PC-9 (cell line): ENCODE measurements at regions not wholly inside any gene's neighbourhood (a gene's known extent, or its start where the extent isn't known, plus 50 kb on each side); places are given as distances from the start of the nearest gene placed in this dataset.

Experiments used
- EZH2 ChIP-seq: fragments of 200-600 bp; sonication (generic); IDR thresholded peaks from 2 replicates; pipeline ENCODE4 v1.8.0; 2017; ENCODE audit warnings: antibody characterized with exemption, low read depth
- TF ChIP-seq, protein P1 (sequence below): fragments of 200-600 bp; sonication (generic); conservative IDR thresholded peaks from 2 replicates; pipeline ENCODE4 v1.6.1; 2017; ENCODE audit warnings: mixed run types, antibody characterized with exemption, mild to moderate bottlenecking, moderate library complexity

DNA sequence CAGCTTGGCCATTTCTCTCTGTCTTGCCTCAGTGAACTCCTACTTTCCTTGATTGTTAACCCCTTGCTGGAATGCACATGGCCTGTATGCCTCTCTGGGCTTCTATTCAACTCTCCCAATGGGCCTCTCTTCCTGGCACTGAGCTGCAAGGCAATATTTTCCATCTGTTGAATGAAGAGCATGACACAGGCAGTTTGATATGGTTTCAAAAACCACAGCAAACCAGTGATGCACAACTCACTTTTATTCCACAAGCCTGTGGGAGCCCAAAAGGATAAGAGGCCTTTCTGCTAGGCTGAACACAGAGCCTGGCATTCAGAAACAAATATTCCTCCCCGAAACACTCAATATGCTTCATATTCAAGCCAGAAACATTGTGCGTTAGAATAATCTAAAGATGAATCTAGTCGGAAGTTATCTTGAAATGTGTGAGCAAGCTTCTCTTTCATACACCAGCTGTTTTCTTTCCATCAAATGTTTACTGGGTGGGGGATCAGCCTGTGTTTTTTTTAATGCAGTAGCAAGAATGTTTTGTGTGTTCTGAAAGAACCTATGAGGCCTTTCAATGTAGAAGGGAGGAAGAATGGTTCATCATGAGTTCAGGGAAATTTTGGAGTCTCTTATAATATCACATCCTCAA, 443.1 kb upstream of the SPRY2 start:
- TF ChIP-seq, protein P1, sequence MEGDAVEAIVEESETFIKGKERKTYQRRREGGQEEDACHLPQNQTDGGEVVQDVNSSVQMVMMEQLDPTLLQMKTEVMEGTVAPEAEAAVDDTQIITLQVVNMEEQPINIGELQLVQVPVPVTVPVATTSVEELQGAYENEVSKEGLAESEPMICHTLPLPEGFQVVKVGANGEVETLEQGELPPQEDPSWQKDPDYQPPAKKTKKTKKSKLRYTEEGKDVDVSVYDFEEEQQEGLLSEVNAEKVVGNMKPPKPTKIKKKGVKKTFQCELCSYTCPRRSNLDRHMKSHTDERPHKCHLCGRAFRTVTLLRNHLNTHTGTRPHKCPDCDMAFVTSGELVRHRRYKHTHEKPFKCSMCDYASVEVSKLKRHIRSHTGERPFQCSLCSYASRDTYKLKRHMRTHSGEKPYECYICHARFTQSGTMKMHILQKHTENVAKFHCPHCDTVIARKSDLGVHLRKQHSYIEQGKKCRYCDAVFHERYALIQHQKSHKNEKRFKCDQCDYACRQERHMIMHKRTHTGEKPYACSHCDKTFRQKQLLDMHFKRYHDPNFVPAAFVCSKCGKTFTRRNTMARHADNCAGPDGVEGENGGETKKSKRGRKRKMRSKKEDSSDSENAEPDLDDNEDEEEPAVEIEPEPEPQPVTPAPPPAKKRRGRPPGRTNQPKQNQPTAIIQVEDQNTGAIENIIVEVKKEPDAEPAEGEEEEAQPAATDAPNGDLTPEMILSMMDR, result no peak
- no peak for TF ChIP-seq EZH2
